GM12875 (cell line): ENCODE measurements at regions not wholly inside any gene's neighbourhood (a gene's known extent, or its start where the extent isn't known, plus 50 kb on each side); places are given as distances from the start of the nearest gene placed in this dataset.

Experiments used
- H3K4me3 ChIP-seq: one replicate; pipeline ENCODE4 v1.5.1; 2011; ENCODE audit warnings: low read depth, low read length, control low read depth
- TF ChIP-seq, protein P1 (sequence below): IDR thresholded peaks from 2 replicates; pipeline ENCODE4 v1.5.1; 2011; ENCODE audit warnings: low read depth, mild to moderate bottlenecking, control low read depth, inconsistent platforms, low read length, moderate library complexity, borderline replicate concordance; ENCODE audit not compliant: insufficient read depth

DNA sequence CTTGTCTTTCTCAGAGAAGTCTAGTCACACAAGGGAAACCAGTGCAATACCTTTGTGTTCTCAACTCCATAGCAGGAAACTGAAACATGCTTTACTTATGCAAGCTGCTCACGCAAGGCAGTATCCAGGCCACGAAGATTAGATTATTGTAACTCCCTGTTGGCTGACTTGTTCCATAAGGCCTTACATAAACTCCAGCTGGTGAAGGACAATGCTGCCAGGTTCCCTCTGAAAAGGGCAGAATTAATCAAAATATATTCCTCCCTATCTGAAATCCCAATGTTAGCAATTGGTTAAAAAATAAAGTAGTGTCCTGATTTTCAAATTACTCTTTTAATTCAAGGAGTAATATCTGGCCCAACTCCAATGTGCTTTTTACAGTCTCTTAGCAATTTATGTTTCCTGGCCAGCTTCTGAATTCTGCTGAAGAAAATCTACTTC is 966.6 kb downstream of the HACE1 start:
- H3K4me3 ChIP-seq, result no peak overlapping the region
- TF ChIP-seq, protein P1, sequence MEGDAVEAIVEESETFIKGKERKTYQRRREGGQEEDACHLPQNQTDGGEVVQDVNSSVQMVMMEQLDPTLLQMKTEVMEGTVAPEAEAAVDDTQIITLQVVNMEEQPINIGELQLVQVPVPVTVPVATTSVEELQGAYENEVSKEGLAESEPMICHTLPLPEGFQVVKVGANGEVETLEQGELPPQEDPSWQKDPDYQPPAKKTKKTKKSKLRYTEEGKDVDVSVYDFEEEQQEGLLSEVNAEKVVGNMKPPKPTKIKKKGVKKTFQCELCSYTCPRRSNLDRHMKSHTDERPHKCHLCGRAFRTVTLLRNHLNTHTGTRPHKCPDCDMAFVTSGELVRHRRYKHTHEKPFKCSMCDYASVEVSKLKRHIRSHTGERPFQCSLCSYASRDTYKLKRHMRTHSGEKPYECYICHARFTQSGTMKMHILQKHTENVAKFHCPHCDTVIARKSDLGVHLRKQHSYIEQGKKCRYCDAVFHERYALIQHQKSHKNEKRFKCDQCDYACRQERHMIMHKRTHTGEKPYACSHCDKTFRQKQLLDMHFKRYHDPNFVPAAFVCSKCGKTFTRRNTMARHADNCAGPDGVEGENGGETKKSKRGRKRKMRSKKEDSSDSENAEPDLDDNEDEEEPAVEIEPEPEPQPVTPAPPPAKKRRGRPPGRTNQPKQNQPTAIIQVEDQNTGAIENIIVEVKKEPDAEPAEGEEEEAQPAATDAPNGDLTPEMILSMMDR, result no peak

DNA sequence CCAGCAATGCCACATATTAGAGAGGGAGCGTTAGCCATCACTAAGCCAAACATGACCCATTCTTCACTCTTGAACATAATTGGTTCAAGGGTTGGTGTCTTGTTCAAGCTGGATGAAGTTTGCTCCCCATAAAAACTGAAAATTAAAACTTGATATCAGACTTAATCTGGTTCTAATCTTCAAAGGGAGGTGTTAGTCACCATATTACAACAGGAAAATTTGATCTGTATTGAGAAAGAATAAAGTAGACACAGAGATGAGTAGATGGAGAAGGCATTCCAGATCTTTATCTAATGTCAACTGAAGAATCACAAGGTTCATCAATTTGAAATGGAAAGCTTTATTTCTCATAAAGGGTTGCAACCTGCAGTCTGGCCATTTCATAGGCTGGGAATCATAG is 972.8 kb downstream of the HACE1 start:
- no peak overlapping the region for H3K4me3 ChIP-seq
- TF ChIP-seq, protein P1, result no peak

DNA sequence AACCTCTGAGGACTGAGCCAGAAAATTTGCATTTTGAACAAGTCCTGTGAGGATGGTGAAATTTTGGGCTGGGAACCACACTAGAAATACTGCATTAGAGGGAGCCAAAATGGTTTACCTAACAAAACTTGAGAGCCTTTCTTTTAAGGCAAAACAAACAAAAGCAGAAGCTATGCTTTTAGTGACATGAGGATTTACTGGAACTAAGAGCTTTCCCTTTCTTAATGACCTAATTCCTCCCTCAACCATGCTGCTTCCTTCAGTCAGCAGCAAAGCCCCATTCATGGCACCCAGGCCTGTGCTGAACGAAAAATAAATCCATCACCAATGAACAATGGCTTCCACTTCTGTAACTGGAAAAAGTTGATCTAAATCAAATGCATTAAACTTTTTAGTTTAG is 974.3 kb downstream of the HACE1 start:
- no peak overlapping the region for H3K4me3 ChIP-seq
- TF ChIP-seq, protein P1, result no peak

DNA sequence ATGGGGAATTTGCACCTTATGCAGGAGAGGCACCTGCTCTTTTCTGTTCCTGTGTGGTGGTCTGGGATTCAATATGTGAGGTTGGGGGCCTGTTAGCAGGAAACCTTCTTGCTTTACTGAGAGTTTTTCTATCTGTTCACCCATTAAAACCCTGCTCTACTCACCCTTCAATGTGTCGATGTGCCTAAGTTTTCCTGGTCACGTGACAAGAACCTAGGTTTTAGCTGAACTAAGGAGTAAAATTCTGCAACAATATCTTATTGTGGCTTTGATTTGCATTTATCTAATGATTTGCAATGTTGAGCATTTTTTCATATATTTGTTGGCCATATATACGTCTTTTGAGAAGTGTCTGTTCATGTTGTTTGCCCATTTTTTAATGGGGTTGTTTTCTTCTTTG is 979.9 kb downstream of the HACE1 start:
- TF ChIP-seq, protein P1, result no peak
- no peak overlapping the region for H3K4me3 ChIP-seq

DNA sequence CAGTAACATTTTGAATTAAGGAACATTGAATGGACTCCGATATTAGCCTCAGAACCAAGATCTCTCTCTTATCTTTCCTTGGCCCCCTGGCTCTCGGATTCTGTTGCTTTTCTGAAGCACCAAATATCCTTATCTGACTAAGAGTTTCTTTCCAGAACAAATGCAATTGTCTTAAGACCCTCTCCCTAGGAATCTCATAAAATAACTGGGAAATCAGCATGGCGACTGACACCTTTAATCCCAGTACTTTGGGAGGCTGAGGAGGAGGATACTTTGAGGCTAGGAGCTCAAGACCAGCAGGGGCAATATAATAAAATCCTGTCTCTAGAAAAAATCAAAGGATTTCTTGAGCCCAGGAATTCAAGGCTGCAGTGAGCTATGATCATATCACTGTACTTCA is 984.5 kb downstream of the HACE1 start:
- TF ChIP-seq, protein P1, result no peak
- H3K4me3 ChIP-seq, result no peak overlapping the region

DNA sequence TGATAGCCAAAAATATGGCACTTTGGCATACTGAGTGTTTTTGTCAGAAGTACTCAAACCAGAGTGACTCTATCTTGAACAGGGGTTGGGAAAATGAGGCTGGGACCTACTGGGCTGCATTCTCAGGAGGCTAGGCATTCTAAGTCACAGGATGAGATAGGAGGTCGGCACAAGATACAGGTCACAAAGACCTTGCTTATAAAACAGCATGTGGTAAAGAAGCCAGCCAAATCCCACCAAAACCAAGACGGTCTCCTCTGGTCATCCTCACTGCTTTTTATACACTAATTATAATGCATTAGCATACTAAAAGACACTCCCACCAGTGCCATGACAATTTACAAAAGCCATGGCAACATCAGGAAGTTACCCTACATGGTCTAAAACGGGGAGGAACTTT is 985.1 kb downstream of the HACE1 start:
- TF ChIP-seq, protein P1, result no peak
- no peak overlapping the region for H3K4me3 ChIP-seq

DNA sequence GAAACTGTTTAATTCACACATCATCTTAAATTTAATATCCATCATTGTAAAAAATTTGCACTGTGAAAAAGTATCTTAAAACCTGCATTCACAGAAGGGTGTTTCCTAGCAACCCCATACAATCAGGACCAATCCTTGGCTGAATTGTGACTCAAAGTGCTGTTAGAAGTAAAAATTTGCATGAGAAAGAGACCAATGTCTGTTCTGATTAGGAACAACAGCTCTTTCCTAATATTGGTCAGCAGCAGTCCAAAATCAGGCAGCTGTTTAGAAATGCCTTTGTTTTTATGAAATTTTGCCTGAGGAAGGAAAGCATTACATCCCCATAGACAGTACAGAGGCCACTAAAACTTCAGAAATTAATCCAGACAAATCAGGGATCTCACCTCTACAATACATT is 987.0 kb downstream of the HACE1 start:
- TF ChIP-seq, protein P1, result no peak
- H3K4me3 ChIP-seq, result no peak overlapping the region
